HEK293 (cell line): ENCODE measurements at regions not wholly inside any gene's neighbourhood (a gene's known extent, or its start where the extent isn't known, plus 50 kb on each side); places are given as distances from the start of the nearest gene placed in this dataset.

Experiments used
- CTCF ChIA-PET: fragments of 350-600 bp; formaldehyde crosslinking; extraction: SDS; loops from one replicate; lab custom pipeline; 2021; ENCODE audit warnings: antibody characterized with exemption; lab: Yijun Ruan, JAX
- POLR2A ChIA-PET: fragments of 300-600 bp; formaldehyde crosslinking; extraction: SDS; loops from one replicate; lab custom pipeline; 2020; ENCODE audit warnings: antibody characterized with exemption, inconsistent platforms; lab: Yijun Ruan, JAX
- H3K27ac ChIP-seq: fragments of 200-500 bp; sonication (Bioruptor generic); 2 replicates; pipeline ENCODE4 v1.5.1; 2014; ENCODE audit warnings: low read depth, low read length, control low read depth, inconsistent platforms; ENCODE audit errors: extremely low read depth
- H3K36me3 ChIP-seq, 2 experiments: fragments of 200-500 bp in 1 of 2; sonication (Bioruptor generic) in 1 of 2; 1 replicate in 1 of 2; 2 replicates in 1 of 2; pipeline ENCODE4 v1.5.1; 2014 to 2017; ENCODE audit warnings: inconsistent platforms in 2 of 2, low read length in 2 of 2; ENCODE audit not compliant: control insufficient read depth in 2 of 2, insufficient read depth in 1 of 2
- H3K4me1 ChIP-seq: fragments of 200-500 bp; sonication (Bioruptor generic); 2 replicates; pipeline ENCODE4 v1.5.1; 2014; ENCODE audit warnings: mild to moderate bottlenecking, low read length, inconsistent platforms; ENCODE audit not compliant: control insufficient read depth, insufficient read depth
- H3K4me3 ChIP-seq: 2 replicates; pipeline ENCODE4 v1.5.1; 2011; ENCODE audit warnings: low read depth, mild to moderate bottlenecking, control low read depth, low read length, moderate library complexity
- H3K9me3 ChIP-seq: fragments of 200-500 bp; sonication (Bioruptor generic); 2 replicates; pipeline ENCODE4 v1.5.1; 2014; ENCODE audit warnings: low read depth, low read length, inconsistent platforms; ENCODE audit not compliant: control insufficient read depth, insufficient read depth
- EGR2 ChIP-seq: fragments of 450-650 bp; formaldehyde crosslinking; IDR thresholded peaks from 2 replicates; pipeline ENCODE4 v1.5.1; 2016; ENCODE audit warnings: low read depth, missing biosample characterization, missing genetic modification characterization
- GLIS1 ChIP-seq: fragments of 450-650 bp; formaldehyde crosslinking; IDR thresholded peaks from 2 replicates; pipeline ENCODE4 v1.5.1; 2016; ENCODE audit warnings: missing biosample characterization, missing genetic modification characterization
- HOXD13 ChIP-seq: sonication (generic); formaldehyde crosslinking; IDR thresholded peaks from 2 replicates; pipeline ENCODE4 v1.8.0; 2022; ENCODE audit warnings: missing genetic modification reagents, borderline replicate concordance
- KLF1 ChIP-seq: fragments of 450-650 bp; formaldehyde crosslinking; IDR thresholded peaks from 2 replicates; pipeline ENCODE4 v1.5.1; 2016; ENCODE audit warnings: missing biosample characterization, missing genetic modification characterization
- KLF7 ChIP-seq: fragments of 450-650 bp; formaldehyde crosslinking; IDR thresholded peaks from 2 replicates; pipeline ENCODE4 v1.5.1; 2016; ENCODE audit warnings: missing biosample characterization, missing genetic modification characterization, borderline replicate concordance
- OVOL3 ChIP-seq: fragments of 450-650 bp; formaldehyde crosslinking; IDR thresholded peaks from 2 replicates; pipeline ENCODE4 v1.5.1; 2016; ENCODE audit warnings: missing biosample characterization, missing genetic modification characterization
- RBAK ChIP-seq: fragments of 450-650 bp; formaldehyde crosslinking; IDR thresholded peaks from 2 replicates; pipeline ENCODE4 v1.5.1; 2016; ENCODE audit warnings: missing biosample characterization, missing genetic modification characterization
- REPIN1 ChIP-seq: fragments of 450-650 bp; formaldehyde crosslinking; IDR thresholded peaks from 2 replicates; pipeline ENCODE4 v1.5.1; 2017; ENCODE audit warnings: missing biosample characterization, missing genetic modification characterization, low read depth
- TCF7L2 ChIP-seq: IDR thresholded peaks from 2 replicates; pipeline ENCODE4 v1.6.1; 2011; ENCODE audit warnings: low read depth, mild to moderate bottlenecking, inconsistent platforms, low read length, moderate library complexity, borderline replicate concordance
- YY1 ChIP-seq: fragments of 450-650 bp; formaldehyde crosslinking; IDR thresholded peaks from 2 replicates; pipeline ENCODE4 v1.5.1; 2018; ENCODE audit warnings: missing biosample characterization, missing genetic modification characterization
- ZBTB21 ChIP-seq: fragments of 450-650 bp; formaldehyde crosslinking; IDR thresholded peaks from 2 replicates; pipeline ENCODE4 v1.5.1; 2017; ENCODE audit warnings: missing biosample characterization, missing genetic modification characterization
- ZBTB8A ChIP-seq: fragments of 450-650 bp; formaldehyde crosslinking; IDR thresholded peaks from 2 replicates; pipeline ENCODE4 v1.5.1; 2016; ENCODE audit warnings: missing biosample characterization, missing genetic modification characterization
- ZFP69B ChIP-seq: fragments of 450-650 bp; formaldehyde crosslinking; IDR thresholded peaks from 2 replicates; pipeline ENCODE4 v1.5.1; 2016; ENCODE audit warnings: missing biosample characterization, missing genetic modification characterization
- ZNF112 ChIP-seq: fragments of 450-650 bp; formaldehyde crosslinking; IDR thresholded peaks from 2 replicates; pipeline ENCODE4 v1.5.0; 2017; ENCODE audit warnings: missing biosample characterization, missing genetic modification characterization
- ZNF114 ChIP-seq: fragments of 450-650 bp; formaldehyde crosslinking; IDR thresholded peaks from 2 replicates; pipeline ENCODE4 v1.5.0; 2017; ENCODE audit warnings: missing biosample characterization, missing genetic modification characterization
- ZNF146 ChIP-seq: fragments of 450-650 bp; formaldehyde crosslinking; IDR thresholded peaks from 2 replicates; pipeline ENCODE4 v1.5.1; 2016; ENCODE audit warnings: missing biosample characterization, missing genetic modification characterization
- ZNF148 ChIP-seq: fragments of 450-650 bp; formaldehyde crosslinking; IDR thresholded peaks from 2 replicates; pipeline ENCODE4 v1.5.0; 2017; ENCODE audit warnings: missing biosample characterization, missing genetic modification characterization, borderline replicate concordance
- ZNF157 ChIP-seq: fragments of 450-650 bp; formaldehyde crosslinking; IDR thresholded peaks from 2 replicates; pipeline ENCODE4 v1.5.1; 2016; ENCODE audit warnings: missing biosample characterization, missing genetic modification characterization
- ZNF202 ChIP-seq: fragments of 450-650 bp; formaldehyde crosslinking; IDR thresholded peaks from 2 replicates; pipeline ENCODE4 v1.5.1; 2016; ENCODE audit warnings: missing biosample characterization, missing genetic modification characterization, borderline replicate concordance
- ZNF433 ChIP-seq: fragments of 450-650 bp; formaldehyde crosslinking; IDR thresholded peaks from 2 replicates; pipeline ENCODE4 v1.5.1; 2016; ENCODE audit warnings: missing biosample characterization, missing genetic modification characterization, low read depth
- ZNF510 ChIP-seq: fragments of 450-650 bp; formaldehyde crosslinking; IDR thresholded peaks from 2 replicates; pipeline ENCODE4 v1.5.1; 2018; ENCODE audit warnings: mild to moderate bottlenecking, missing genetic modification characterization, missing biosample characterization; ENCODE audit not compliant: insufficient replicate concordance
- ZNF548 ChIP-seq: fragments of 450-650 bp; formaldehyde crosslinking; IDR thresholded peaks from 2 replicates; pipeline ENCODE4 v1.5.1; 2016; ENCODE audit warnings: missing biosample characterization, missing genetic modification characterization
- ZNF645 ChIP-seq: fragments of 450-650 bp; formaldehyde crosslinking; IDR thresholded peaks from 2 replicates; pipeline ENCODE4; 2016; ENCODE audit warnings: missing biosample characterization, missing genetic modification characterization
- ZNF660 ChIP-seq: fragments of 450-650 bp; IDR thresholded peaks from 2 replicates; pipeline ENCODE4 v1.5.1; 2018; ENCODE audit warnings: missing biosample characterization, mild to moderate bottlenecking, missing genetic modification characterization
- ZNF701 ChIP-seq: fragments of 450-650 bp; formaldehyde crosslinking; IDR thresholded peaks from 2 replicates; pipeline ENCODE4 v1.5.1; 2016; ENCODE audit warnings: missing biosample characterization, missing genetic modification characterization
- ZNF707 ChIP-seq: fragments of 450-650 bp; formaldehyde crosslinking; IDR thresholded peaks from 2 replicates; pipeline ENCODE4 v1.5.1; 2016; ENCODE audit warnings: missing biosample characterization, missing genetic modification characterization
- ZNF843 ChIP-seq: fragments of 450-650 bp; formaldehyde crosslinking; IDR thresholded peaks from 2 replicates; pipeline ENCODE4 v1.5.1; 2016; ENCODE audit warnings: missing biosample characterization, missing genetic modification characterization
- TF ChIP-seq, protein P1 (sequence below): fragments of 450-650 bp; formaldehyde crosslinking; IDR thresholded peaks from 2 replicates; pipeline ENCODE4 v1.5.1; 2016; ENCODE audit warnings: missing biosample characterization, missing genetic modification characterization
- TF ChIP-seq, protein P2 (sequence below): fragments of 450-650 bp; formaldehyde crosslinking; IDR thresholded peaks from 2 replicates; pipeline ENCODE4 v1.5.1; 2016; ENCODE audit warnings: missing biosample characterization, missing genetic modification characterization
- TF ChIP-seq, protein P3 (sequence below): fragments of 450-650 bp; formaldehyde crosslinking; IDR thresholded peaks from 2 replicates; pipeline ENCODE4 v1.5.1; 2016; ENCODE audit warnings: missing biosample characterization, missing genetic modification characterization

- POLR2A ChIA-PET = no interaction called here
- CTCF ChIA-PET = no interaction called here
Measured at GRCh38 chrX:95889279-95889678, 795.4 kb upstream of the DIAPH2 start.

GRCh38 chrX:95893636-95894035 is 791.0 kb upstream of the DIAPH2 start:
- ChIA-PET CTCF (no interaction called here), POLR2A (no interaction called here)
- TF ChIP-seq, protein P1, sequence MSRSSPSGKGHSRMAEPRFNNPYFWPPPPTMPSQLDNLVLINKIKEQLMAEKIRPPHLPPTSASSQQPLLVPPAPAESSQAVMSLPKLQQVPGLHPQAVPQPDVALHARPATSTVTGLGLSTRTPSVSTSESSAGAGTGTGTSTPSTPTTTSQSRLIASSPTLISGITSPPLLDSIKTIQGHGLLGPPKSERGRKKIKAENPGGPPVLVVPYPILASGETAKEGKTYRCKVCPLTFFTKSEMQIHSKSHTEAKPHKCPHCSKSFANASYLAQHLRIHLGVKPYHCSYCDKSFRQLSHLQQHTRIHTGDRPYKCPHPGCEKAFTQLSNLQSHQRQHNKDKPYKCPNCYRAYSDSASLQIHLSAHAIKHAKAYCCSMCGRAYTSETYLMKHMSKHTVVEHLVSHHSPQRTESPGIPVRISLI (tag by site-specific recombination) = no peak
- TF ChIP-seq HOXD13 (CRISPR knock-in tag) (no peak), ZNF548 (tag by site-specific recombination) (no peak), ZNF202 (no peak), ZNF146 (tag by site-specific recombination) (no peak), TCF7L2 (no peak), ZNF433 (tag by site-specific recombination) (no peak), ZFP69B (tag by site-specific recombination) (no peak), KLF1 (tag by site-specific recombination) (no peak), ZNF148 (tag by site-specific recombination) (no peak), GLIS1 (tag by site-specific recombination) (no peak), YY1 (tag by site-specific recombination) (no peak), KLF7 (tag by site-specific recombination) (no peak), ZNF660 (tag by site-specific recombination) (no peak), ZNF707 (tag by site-specific recombination) (no peak), ZNF701 (tag by site-specific recombination) (no peak), ZNF112 (tag by site-specific recombination) (no peak), ZBTB8A (tag by site-specific recombination) (no peak)
- H3K36me3 ChIP-seq = no peaks in the 10 kb centered on the region
- no peak overlapping the region for H3K27ac ChIP-seq
- H3K9me3 ChIP-seq = no peaks in the 10 kb centered on the region
- H3K4me1 ChIP-seq = no peaks in the 10 kb centered on the region
- no peak overlapping the region for H3K4me3 ChIP-seq

More at GRCh38 chrX:95889279-95889678, 795.4 kb upstream of the DIAPH2 start:
- H3K4me3 ChIP-seq = no peak overlapping the region
- H3K36me3 ChIP-seq = no peaks in the 10 kb centered on the region
- TF ChIP-seq ZNF157 (tag by site-specific recombination) (no peak), ZBTB21 (tag by site-specific recombination) (no peak), RBAK (tag by site-specific recombination) (no peak), REPIN1 (tag by site-specific recombination) (no peak), ZNF510 (no peak), ZNF645 (tag by site-specific recombination) (no peak), EGR2 (tag by site-specific recombination) (no peak), ZNF114 (tag by site-specific recombination) (no peak), OVOL3 (no peak), ZNF843 (tag by site-specific recombination) (no peak)
- TF ChIP-seq, protein P2, sequence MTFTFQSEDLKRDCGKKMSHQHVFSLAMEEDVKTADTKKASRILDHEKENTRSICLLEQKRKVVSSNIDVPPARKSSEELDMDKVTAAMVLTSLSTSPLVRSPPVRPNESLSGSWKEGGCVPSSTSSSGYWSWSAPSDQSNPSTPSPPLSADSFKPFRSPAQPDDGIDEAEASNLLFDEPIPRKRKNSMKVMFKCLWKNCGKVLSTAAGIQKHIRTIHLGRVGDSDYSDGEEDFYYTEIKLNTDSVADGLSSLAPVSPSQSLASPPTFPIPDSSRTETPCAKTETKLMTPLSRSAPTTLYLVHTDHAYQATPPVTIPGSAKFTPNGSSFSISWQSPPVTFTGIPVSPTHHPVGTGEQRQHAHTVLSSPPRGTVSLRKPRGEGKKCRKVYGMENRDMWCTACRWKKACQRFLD = no peak
- TF ChIP-seq, protein P3, sequence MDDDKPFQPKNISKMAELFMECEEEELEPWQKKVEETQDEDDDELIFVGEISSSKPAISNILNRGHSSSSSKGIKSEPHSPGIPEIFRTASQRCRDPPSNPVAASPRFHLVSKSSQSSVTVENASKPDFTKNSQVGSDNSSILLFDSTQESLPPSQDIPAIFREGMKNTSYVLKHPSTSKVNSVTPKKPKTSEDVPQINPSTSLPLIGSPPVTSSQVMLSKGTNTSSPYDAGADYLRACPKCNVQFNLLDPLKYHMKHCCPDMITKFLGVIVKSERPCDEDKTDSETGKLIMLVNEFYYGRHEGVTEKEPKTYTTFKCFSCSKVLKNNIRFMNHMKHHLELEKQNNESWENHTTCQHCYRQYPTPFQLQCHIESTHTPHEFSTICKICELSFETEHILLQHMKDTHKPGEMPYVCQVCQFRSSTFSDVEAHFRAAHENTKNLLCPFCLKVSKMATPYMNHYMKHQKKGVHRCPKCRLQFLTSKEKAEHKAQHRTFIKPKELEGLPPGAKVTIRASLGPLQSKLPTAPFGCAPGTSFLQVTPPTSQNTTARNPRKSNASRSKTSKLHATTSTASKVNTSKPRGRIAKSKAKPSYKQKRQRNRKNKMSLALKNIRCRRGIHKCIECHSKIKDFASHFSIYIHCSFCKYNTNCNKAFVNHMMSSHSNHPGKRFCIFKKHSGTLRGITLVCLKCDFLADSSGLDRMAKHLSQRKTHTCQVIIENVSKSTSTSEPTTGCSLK = no peak
- no peak overlapping the region for H3K27ac ChIP-seq
- H3K4me1 ChIP-seq = no peaks in the 10 kb centered on the region
- H3K9me3 ChIP-seq = no peaks in the 10 kb centered on the region
